HT1080 (cell line): ENCODE measurements at regions not wholly inside any gene's neighbourhood (a gene's known extent, or its start where the extent isn't known, plus 50 kb on each side); places are given as distances from the start of the nearest gene placed in this dataset. TPM values are rescaled to one million over a fixed set of nuclear protein-coding genes. Genes with fewer than 3 reads are reported as not detected.

Experiments used
- DNase-seq: peaks from one replicate; pipeline ENCODE4 v3.0.0-alpha.2; 2015; ENCODE audit warnings: low read depth
- small RNA-seq: library from RNA; depleted of rRNA; stranded (forward); fragments of <200 nt; gene quantifications from one replicate; pipeline ENCODE3, GENCODE V24; 2014

- DNase-seq = no peak
These were observed 115.1 kb upstream of the REG3G start for GRCh38 chr2:78910376-78910775.

GRCh38 chr2:78913257-78913656 is 112.2 kb upstream of the REG3G start:
- no peak for DNase-seq

- DNase-seq = no peak
These were observed 100.2 kb upstream of the REG3G start for GRCh38 chr2:78925258-78925657.

- no peak for DNase-seq
These were observed 97.0 kb upstream of the REG3G start for GRCh38 chr2:78928502-78928901.

GRCh38 chr2:78940998-78941397 is 84.5 kb upstream of the REG3G start:
- DNase-seq = no peak

- no peak for DNase-seq
These were observed 83.8 kb upstream of the REG3G start for GRCh38 chr2:78941751-78942150.

- DNase-seq = no peak
These were observed 61.6 kb upstream of the REG3G start for GRCh38 chr2:78963881-78964280.

GRCh38 chr2:78967294-78967693 is 58.2 kb upstream of the REG3G start:
- DNase-seq = peak; percentile 41

- no peak for DNase-seq
These were observed 51.9 kb upstream of the REG3G start for GRCh38 chr2:78973630-78974029.

Small RNA genes lying in the stretch of these regions (small RNA-seq; reads per million reads assigned to genes)
- gene RNU6-812P (not detected), gene RNU6-827P (not detected)
